H7 (cell line): ENCODE measurements at regions not wholly inside any gene's neighbourhood (a gene's known extent, or its start where the extent isn't known, plus 50 kb on each side); places are given as distances from the start of the nearest gene placed in this dataset.

Experiments used
- DNase-seq: peaks from one replicate; pipeline ENCODE4 v3.0.0; 2012
- H3K27me3 ChIP-seq: 2 replicates; pipeline ENCODE4 v1.6.0; 2011; ENCODE audit warnings: mild to moderate bottlenecking, low read length; ENCODE audit not compliant: control insufficient read depth, insufficient read depth
- H3K36me3 ChIP-seq: replicated peaks from 2 replicates; pipeline ENCODE4 v1.5.1; 2011; ENCODE audit warnings: low read length; ENCODE audit not compliant: control insufficient read depth, insufficient read depth
- H3K4me3 ChIP-seq: 2 replicates; pipeline ENCODE4 v1.5.1; 2011; ENCODE audit warnings: low read depth, mild to moderate bottlenecking, control low read depth, low read length, moderate library complexity; ENCODE audit not compliant: insufficient read depth

- DNase-seq = no peak
- Histone ChIP-seq H3K36me3 (no peaks in the 10 kb centered on the region), H3K27me3 (no peaks in the 10 kb centered on the region)
Measured at GRCh38 chr1:239283216-239283615, 103.2 kb upstream of the CHRM3 start.

DNA sequence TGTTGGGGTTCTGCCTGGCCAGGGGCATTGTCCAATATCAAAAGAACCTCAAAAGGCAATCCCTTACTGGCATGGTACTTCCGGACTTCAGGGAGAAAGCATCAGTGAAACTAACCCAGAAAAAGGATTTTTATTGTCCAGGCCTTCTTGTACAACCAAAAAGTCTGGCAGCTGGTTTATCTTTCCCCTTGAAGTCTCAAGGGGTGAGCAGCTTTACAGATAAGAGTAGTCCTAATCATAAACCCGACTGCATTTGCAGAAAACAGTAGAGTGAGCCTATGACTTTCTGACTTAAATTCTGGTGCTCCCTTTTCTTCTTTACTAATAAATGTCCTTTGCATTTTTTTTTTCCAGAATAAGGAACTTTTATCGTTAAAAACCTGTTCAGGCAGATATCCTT, 104.0 kb upstream of the CHRM3 start:
- H3K4me3 ChIP-seq = no peak overlapping the region
- H3K36me3 ChIP-seq = no peaks in the 10 kb centered on the region
- H3K27me3 ChIP-seq = no peaks in the 10 kb centered on the region
- DNase-seq = no peak

More at GRCh38 chr1:239283216-239283615, 103.2 kb upstream of the CHRM3 start:
- no peak overlapping the region for H3K4me3 ChIP-seq

GRCh38 chr1:239276051-239276450, 110.3 kb upstream of the CHRM3 start:
- no peaks in the 10 kb centered on the region for H3K27me3 ChIP-seq
- DNase-seq = no peak
- H3K36me3 ChIP-seq = no peaks in the 10 kb centered on the region

DNA sequence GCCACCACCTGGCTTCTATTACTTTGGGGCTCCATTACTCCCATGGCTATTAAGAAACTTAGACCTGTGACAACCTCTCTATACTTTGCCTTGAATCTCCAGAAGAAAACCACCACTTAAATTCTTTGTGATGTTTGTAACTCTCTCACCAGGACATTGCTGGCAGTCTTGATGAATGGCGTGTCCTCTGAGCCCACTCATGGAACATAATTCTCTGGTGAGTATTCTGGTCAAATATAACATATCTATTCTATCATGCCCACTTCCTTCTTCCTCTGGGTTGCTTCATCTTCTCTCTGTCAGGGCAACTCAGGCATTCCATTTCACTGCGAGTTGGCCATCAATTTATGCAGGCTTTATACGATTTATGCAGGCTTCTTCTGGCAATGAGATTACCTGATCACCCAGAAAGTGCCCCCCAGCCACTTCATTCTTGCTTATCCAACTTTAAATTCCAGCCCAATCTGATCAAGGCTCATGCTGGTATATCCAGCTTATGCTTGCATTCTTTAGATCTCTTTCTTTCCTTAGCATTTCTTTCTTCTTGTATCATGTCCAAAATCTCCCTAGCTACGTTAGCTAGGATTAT, 112.0 kb upstream of the CHRM3 start:
- H3K36me3 ChIP-seq = no peaks in the 10 kb centered on the region
- no peaks in the 10 kb centered on the region for H3K27me3 ChIP-seq
- DNase-seq = no peak
- no peak overlapping the region for H3K4me3 ChIP-seq

More at GRCh38 chr1:239276051-239276450, 110.3 kb upstream of the CHRM3 start:
- H3K4me3 ChIP-seq = no peak overlapping the region

DNA sequence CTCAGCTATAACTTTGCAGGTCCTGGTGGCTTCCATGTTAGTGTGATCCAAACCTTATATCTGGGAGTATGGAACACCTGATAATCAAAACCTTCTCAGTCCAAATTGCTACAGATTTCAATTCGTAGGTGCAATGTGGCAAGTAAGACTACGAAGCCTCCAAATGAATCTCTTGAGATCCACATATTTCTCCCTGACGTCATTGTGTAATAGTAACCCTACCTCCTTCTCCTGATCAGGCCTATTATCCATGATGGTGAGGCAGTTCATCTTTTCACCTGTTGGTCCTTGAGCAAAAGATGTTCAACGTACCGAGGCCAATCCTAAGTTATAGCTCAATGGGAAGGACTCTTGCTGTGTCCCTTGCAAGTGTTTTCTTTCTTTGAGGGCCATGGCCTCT, 115.9 kb upstream of the CHRM3 start:
- no peak for DNase-seq
- no peaks in the 10 kb centered on the region for H3K27me3 ChIP-seq
- H3K36me3 ChIP-seq = no peaks in the 10 kb centered on the region
- H3K4me3 ChIP-seq = no peak overlapping the region

DNA sequence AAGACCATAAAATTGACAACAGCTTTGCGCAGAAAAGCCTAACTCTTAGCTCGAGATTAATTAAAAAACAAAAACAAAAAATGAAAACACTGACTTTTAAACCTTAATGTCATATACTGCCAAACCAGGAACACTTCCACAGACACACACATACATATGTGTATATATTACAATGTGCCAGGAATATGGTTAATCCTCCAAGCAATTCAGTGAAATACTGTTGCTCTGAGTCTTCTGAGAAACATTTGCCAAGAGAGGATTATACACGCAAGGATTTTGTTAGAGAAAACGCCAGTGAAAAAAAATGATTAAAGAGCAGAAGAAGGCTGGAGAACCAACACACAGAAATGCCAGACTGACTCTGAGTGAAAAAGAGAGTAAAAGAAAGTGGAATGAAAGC, 116.7 kb upstream of the CHRM3 start:
- DNase-seq = no peak
- no peak overlapping the region for H3K4me3 ChIP-seq
- no peaks in the 10 kb centered on the region for H3K27me3 ChIP-seq
- no peaks in the 10 kb centered on the region for H3K36me3 ChIP-seq

GRCh38 chr1:239268941-239269340, 117.4 kb upstream of the CHRM3 start:
- Histone ChIP-seq H3K27me3 (no peaks in the 10 kb centered on the region), H3K36me3 (no peaks in the 10 kb centered on the region), H3K4me3 (no peak overlapping the region)
- DNase-seq = no peak

- Histone ChIP-seq H3K36me3 (no peaks in the 10 kb centered on the region), H3K27me3 (no peaks in the 10 kb centered on the region), H3K4me3 (no peak overlapping the region)
- DNase-seq = no peak
Measured at GRCh38 chr1:239268007-239268406, 118.4 kb upstream of the CHRM3 start.

DNA sequence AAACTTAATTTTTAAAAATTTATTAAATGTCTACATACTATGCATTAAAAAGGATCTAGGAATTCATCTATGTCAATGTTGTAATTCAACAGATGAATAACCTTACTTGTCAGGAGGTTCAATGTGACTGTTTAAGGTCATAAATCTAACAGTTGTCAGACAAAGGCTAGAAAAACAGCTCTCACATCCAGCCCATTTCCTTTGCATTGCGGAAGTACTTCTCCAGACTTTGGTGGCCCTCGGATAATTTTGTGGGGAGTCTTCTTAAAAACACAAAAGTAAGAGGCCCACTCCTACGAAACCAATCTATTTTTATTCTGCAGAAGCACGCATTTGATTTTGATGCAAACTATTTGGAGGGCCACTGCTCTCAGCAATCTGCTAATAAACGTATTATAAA, 122.6 kb upstream of the CHRM3 start:
- no peaks in the 10 kb centered on the region for H3K27me3 ChIP-seq
- no peak for DNase-seq
- H3K4me3 ChIP-seq = no peak overlapping the region
- H3K36me3 ChIP-seq = no peaks in the 10 kb centered on the region

DNA sequence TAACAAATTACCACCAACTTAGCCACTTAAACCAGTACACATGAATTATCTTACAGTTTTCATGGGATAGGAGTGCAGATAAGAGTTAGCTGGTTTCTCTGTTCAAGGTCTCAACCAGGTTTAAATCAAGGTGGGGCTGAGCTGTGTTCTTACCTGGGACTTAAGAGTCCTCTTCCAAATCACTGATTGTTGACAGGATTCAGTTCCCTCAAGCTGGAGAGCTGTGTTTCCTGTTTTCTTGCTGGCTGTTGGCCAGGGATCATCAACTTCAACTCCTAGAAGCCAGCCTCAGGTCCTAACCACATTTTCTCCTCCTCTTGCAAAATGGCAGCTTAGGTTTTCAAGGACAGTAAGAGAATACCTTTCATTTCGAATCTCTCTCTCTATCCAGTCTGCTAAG, 123.8 kb upstream of the CHRM3 start:
- Histone ChIP-seq H3K27me3 (no peaks in the 10 kb centered on the region), H3K4me3 (no peak overlapping the region), H3K36me3 (no peaks in the 10 kb centered on the region)
- peak; percentile 8 for DNase-seq

- DNase-seq = no peak
- no peaks in the 10 kb centered on the region for H3K36me3 ChIP-seq
- no peak overlapping the region for H3K4me3 ChIP-seq
- H3K27me3 ChIP-seq = no peaks in the 10 kb centered on the region
Measured at GRCh38 chr1:239261521-239261920, 124.8 kb upstream of the CHRM3 start.

- Histone ChIP-seq H3K27me3 (no peaks in the 10 kb centered on the region), H3K4me3 (no peak overlapping the region), H3K36me3 (no peaks in the 10 kb centered on the region)
- DNase-seq = no peak
Measured at GRCh38 chr1:239260842-239261241, 125.5 kb upstream of the CHRM3 start.

DNA sequence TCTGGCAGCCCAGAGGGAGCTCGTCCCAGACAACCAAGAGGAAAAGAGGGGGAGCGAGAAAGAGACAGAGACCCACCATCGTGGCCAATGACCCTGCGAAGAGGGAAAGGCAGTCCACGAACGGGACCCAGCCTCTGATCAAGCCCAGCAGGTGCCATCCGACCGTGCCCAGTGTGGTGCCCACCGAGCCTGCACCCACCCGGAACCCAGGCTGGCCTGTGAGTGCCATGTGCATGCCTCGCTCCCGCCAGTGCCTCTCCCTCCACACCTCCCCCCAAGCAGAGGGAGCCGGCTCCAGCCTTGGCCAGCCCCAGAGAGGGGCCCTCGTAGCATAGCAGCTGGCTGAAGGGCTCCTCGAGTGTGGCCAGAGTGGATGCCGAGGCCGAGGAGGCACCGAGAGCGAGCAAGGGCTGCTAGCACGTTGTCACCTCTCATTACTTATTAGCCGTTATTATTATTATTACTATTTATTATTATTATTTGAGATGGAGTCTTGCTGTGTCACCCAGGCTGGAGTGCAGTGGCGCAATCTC, 130.7 kb upstream of the CHRM3 start:
- Histone ChIP-seq H3K36me3 (no peaks in the 10 kb centered on the region), H3K4me3 (no peak overlapping the region), H3K27me3 (no peaks in the 10 kb centered on the region)
- DNase-seq = no peak

GRCh38 chr1:239254999-239255398, 131.4 kb upstream of the CHRM3 start:
- no peaks in the 10 kb centered on the region for H3K36me3 ChIP-seq
- no peak for DNase-seq

GRCh38 chr1:239253032-239253431, 133.3 kb upstream of the CHRM3 start:
- no peak for DNase-seq
- Histone ChIP-seq H3K27me3 (no peaks in the 10 kb centered on the region), H3K4me3 (no peak overlapping the region), H3K36me3 (no peaks in the 10 kb centered on the region)

More at GRCh38 chr1:239254999-239255398, 131.4 kb upstream of the CHRM3 start:
- Histone ChIP-seq H3K27me3 (no peaks in the 10 kb centered on the region), H3K4me3 (no peak overlapping the region)
